ENCODE measurements at regions not wholly inside any gene's neighbourhood (a gene's known extent, or its start where the extent isn't known, plus 50 kb on each side); places are given as distances from the start of the nearest gene placed in this dataset.

DNA sequence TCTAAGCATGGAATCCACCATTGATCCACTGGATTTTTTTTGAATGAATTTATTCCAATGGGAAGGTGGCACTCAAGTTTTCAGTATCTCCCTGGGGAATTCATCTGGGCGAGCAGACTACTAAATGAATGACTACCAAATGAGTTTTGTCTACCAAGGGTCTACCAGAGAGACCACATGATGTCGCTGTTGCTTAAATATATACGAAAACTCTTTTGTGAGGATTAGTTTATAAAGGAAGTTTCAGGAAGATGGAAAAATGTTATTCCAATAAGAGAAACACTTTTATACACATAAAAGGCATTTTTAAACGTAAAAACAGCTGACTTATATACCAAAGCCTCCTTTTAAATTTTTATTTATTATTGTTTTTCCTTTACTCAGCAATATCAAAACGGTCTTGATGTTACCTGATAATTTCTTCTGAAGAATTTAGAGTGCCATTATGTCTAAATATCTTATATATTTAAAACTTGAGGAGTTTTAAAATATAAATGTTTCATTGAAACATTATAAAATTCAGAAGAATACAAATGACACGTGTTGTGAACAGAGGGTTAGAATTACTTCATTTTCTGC lies 139.7 kb downstream of the HRH4 start:
- FAIRE-seq: peak; percentile 96
- DNase-seq (ENCODE audit: insufficient read length, low spot score): no peak
- TF ChIP-seq, protein P1, sequence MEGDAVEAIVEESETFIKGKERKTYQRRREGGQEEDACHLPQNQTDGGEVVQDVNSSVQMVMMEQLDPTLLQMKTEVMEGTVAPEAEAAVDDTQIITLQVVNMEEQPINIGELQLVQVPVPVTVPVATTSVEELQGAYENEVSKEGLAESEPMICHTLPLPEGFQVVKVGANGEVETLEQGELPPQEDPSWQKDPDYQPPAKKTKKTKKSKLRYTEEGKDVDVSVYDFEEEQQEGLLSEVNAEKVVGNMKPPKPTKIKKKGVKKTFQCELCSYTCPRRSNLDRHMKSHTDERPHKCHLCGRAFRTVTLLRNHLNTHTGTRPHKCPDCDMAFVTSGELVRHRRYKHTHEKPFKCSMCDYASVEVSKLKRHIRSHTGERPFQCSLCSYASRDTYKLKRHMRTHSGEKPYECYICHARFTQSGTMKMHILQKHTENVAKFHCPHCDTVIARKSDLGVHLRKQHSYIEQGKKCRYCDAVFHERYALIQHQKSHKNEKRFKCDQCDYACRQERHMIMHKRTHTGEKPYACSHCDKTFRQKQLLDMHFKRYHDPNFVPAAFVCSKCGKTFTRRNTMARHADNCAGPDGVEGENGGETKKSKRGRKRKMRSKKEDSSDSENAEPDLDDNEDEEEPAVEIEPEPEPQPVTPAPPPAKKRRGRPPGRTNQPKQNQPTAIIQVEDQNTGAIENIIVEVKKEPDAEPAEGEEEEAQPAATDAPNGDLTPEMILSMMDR (IDR thresholded peaks at IDR 0.05; ENCODE audit: insufficient read depth, missing control alignments): peak; percentile 67

DNA sequence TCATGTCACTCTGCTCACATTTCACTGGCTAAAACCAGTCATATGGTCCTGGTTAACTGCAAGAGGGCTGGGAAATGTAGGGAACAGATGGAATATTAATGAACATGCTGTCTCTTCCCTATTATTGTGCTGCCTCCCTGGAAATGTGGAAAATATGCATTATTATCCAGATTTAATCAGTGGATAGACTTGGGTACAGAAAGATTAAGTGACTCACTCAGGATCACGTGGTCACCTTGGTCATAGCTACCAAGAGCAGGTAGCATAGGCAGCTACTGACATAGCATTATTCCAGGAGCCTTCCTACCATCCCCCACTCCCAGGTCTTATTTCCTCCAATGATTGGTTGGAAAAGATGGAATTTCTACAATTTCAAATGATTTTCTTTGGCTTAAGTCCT lies 141.1 kb downstream of the HRH4 start:
- TF ChIP-seq, protein P1 (IDR thresholded peaks at IDR 0.05; ENCODE audit: insufficient read depth, missing control alignments): no peak
- DNase-seq (ENCODE audit: insufficient read length, low spot score) (no peak), FAIRE-seq (peak; percentile 56)

DNA sequence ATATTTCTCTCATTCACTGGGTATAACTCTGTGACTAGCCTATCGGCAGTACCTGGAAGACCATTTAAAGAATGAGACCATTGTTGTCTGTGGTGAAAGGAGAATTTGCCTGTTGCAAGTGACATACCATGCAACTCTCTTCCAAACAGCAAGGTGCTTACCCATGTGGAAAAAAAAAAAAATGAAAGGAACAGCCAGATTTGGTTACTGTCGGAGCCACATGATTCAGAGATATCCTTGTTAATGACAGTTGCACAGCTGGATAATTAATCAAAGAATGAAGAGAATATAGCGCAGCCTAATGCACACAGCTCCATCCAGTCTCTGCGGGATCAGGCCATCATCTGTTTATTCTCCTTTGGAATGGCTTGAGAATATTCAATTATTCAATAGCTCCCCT lies 141.8 kb downstream of the HRH4 start:
- TF ChIP-seq, protein P1 (IDR thresholded peaks at IDR 0.05; ENCODE audit: insufficient read depth, missing control alignments): no peak
- FAIRE-seq (no peak), DNase-seq (ENCODE audit: insufficient read length, low spot score) (no peak)

DNA sequence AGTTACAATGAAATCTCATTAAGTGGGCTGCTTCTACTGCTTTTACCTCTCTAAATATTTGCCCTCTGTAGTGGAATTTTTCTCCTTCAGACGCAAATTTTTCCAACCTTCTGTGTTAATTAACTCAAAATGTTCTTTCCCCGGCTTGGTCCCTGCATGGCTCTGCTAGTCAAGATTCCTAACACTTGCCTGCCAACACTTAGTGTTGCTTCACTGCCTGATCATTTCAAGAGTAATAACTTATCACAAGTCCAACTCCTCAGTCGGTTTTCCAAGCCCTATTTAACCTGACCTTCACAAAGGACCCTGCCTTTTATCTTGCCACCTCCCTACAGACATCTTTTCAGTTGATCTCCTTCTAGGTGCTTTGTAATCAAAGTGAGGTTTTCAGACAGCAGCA lies 142.7 kb downstream of the HRH4 start:
- FAIRE-seq (peak; percentile 35), DNase-seq (ENCODE audit: insufficient read length, low spot score) (no peak)
- TF ChIP-seq, protein P1 (IDR thresholded peaks at IDR 0.05; ENCODE audit: insufficient read depth, missing control alignments): no peak

DNA sequence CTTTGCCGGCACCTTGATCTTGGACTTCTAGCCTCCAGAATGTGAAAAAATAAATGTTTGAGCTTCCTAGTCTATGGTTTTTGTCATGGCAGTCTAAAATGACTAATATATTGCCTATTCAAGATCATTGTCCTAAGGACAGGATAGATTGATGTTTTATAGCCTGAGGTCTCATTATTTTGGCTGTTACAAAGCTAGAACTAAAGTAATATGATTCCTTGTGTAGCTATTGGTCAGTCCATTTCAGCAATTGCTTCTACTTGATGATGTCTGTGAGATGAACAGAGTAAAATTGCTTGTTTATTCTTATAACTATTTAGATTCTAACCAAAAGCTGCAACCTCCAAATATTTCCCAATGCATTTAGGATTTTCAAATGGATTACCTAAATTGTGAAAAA lies 145.0 kb downstream of the HRH4 start:
- DNase-seq (ENCODE audit: insufficient read length, low spot score): no peak
- TF ChIP-seq, protein P1 (IDR thresholded peaks at IDR 0.05; ENCODE audit: insufficient read depth, missing control alignments): no peak
- peak; percentile 77 for FAIRE-seq

DNA sequence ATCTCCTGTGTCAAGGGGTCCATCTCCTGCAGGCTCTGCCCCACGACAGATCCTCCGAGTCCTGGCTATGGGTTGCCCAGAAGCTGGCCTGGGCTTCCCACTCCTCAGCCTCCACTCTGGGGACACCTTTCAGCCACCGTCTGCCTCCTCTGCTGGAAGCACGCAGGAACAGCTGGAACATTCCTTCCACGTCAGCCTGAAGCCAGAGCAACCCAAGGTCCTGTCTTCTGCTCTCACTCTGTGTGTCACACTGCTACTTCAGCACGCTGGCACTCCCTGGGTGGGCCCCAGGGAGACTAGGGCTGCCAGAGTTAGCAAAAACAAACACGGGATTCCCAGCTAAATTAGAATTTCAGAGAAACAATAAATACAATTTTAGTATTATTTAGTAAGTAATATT lies 148.8 kb downstream of the HRH4 start:
- no peak for FAIRE-seq
- DNase-seq (ENCODE audit: insufficient read length, low spot score): no peak
- TF ChIP-seq, protein P1 (IDR thresholded peaks at IDR 0.05; ENCODE audit: insufficient read depth, missing control alignments): no peak

DNA sequence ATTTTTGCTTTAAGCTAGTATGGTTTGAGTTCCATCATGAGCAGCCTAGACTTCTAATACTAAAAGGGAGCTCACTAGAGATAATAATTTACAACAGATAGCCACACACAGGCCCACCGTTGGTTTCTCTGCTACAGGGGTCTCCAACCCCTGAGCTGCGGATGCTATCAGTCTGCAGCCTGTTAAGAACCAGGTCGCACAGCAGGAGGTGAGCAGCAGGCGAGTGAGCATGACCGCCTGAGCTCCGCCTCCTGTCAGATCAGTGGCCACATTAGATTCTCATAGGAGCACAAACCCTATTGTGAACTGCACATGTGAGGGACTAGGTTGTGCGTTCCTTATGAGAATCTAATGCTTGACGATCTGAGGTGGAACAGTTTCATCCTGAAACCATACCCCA lies 150.6 kb downstream of the HRH4 start:
- no peak for FAIRE-seq
- TF ChIP-seq, protein P1 (IDR thresholded peaks at IDR 0.05; ENCODE audit: insufficient read depth, missing control alignments): no peak
- no peak for DNase-seq (ENCODE audit: insufficient read length, low spot score)

All from D721Med (cell line).